Nephron (organoid): ENCODE measurements at regions not wholly inside any gene's neighbourhood (a gene's known extent, or its start where the extent isn't known, plus 50 kb on each side); places are given as distances from the start of the nearest gene placed in this dataset.
A peak's percentile ranks its signal among the peaks of the same experiment; 100 is the strongest.

Experiments used
- H3K27ac Mint-ChIP-seq, 3 experiments: 2 replicates each; pipeline ENCODE4 v1.8.0; 2020; ENCODE audit warnings: mixed read lengths in 3 of 3, mild to moderate bottlenecking in 2 of 3, moderate library complexity in 1 of 3
- H3K27me3 Mint-ChIP-seq: 2 replicates; pipeline ENCODE4 v1.8.0; 2021; ENCODE audit warnings: low read depth, mild to moderate bottlenecking, moderate library complexity, mixed read lengths
- H3K36me3 Mint-ChIP-seq: 2 replicates; pipeline ENCODE4 v1.8.0; 2020; ENCODE audit warnings: low read depth, mixed read lengths
- H3K4me1 Mint-ChIP-seq: 2 replicates; pipeline ENCODE4 v1.8.0; 2020; ENCODE audit warnings: mixed read lengths
- H3K4me3 Mint-ChIP-seq, 3 experiments: 2 replicates each; pipeline ENCODE4 v1.8.0; 2020; ENCODE audit warnings: mild to moderate bottlenecking in 3 of 3, mixed read lengths in 3 of 3, moderate library complexity in 2 of 3
- H3K9me3 Mint-ChIP-seq: 2 replicates; pipeline ENCODE4 v1.8.0; 2020; ENCODE audit warnings: mixed read lengths
- CTCF ChIP-seq, 3 experiments: fragments of 200-600 bp; sonication (generic); IDR thresholded peaks; one replicate each; pipeline ENCODE4 v1.5.0; 2021; ENCODE audit warnings: antibody characterized with exemption in 3 of 3; ENCODE audit not compliant: unreplicated experiment in 3 of 3

GRCh38 chr20:59403962-59404314 is 103.5 kb downstream of the EDN3 start:
- peak in 1 of 3 experiments; percentile 50 for TF ChIP-seq CTCF (IDR thresholded peaks at IDR 0.05; ENCODE audit: unreplicated experiment in 3 of 3)
- Mint-ChIP-seq H3K27ac (no peak overlapping the region), H3K27me3 (peaks cover 25% of the 10 kb centered on the region), H3K36me3 (no peaks in the 10 kb centered on the region), H3K4me1 (peaks cover 21% of the 10 kb centered on the region), H3K9me3 (peaks cover 2% of the 10 kb centered on the region), H3K4me3 (peak overlapping the region; percentile 63 to 69 (median 65))

- H3K27me3 Mint-ChIP-seq: peaks cover 27% of the 10 kb centered on the region
- peak overlapping the region in 1 of 3 experiments; percentile 13 for H3K4me3 Mint-ChIP-seq
- peak overlapping the region in 1 of 3 experiments; percentile 48 for H3K27ac Mint-ChIP-seq
- H3K9me3 Mint-ChIP-seq: peaks cover 3% of the 10 kb centered on the region
- peaks cover 21% of the 10 kb centered on the region for H3K4me1 Mint-ChIP-seq
- no peak for TF ChIP-seq CTCF (IDR thresholded peaks at IDR 0.05; ENCODE audit: unreplicated experiment in 3 of 3)
- H3K36me3 Mint-ChIP-seq: no peaks in the 10 kb centered on the region
Observed at GRCh38 chr20:59404749-59405148, 104.3 kb downstream of the EDN3 start.

GRCh38 chr20:59405226-59406200 is 105.1 kb downstream of the EDN3 start:
- peaks cover 3% of the 10 kb centered on the region for H3K9me3 Mint-ChIP-seq
- H3K4me3 Mint-ChIP-seq: peak overlapping the region; percentile 11 to 38 (median 13)
- no peaks in the 10 kb centered on the region for H3K36me3 Mint-ChIP-seq
- TF ChIP-seq CTCF (IDR thresholded peaks at IDR 0.05; ENCODE audit: unreplicated experiment in 3 of 3): no peak
- peak overlapping the region in 2 of 3 experiments; percentile 48 to 54 for H3K27ac Mint-ChIP-seq
- H3K4me1 Mint-ChIP-seq: peaks cover 21% of the 10 kb centered on the region
- H3K27me3 Mint-ChIP-seq: peaks cover 33% of the 10 kb centered on the region

- H3K9me3 Mint-ChIP-seq: peaks cover 3% of the 10 kb centered on the region
- no peak overlapping the region for H3K4me3 Mint-ChIP-seq
Observed at GRCh38 chr20:59406446-59406845, 106.0 kb downstream of the EDN3 start.

GRCh38 chr20:59411170-59411569 is 110.8 kb downstream of the EDN3 start:
- Mint-ChIP-seq H3K4me3 (no peak overlapping the region), H3K27ac (no peak overlapping the region), H3K36me3 (no peaks in the 10 kb centered on the region), H3K4me1 (peaks cover 27% of the 10 kb centered on the region), H3K9me3 (peaks cover 3% of the 10 kb centered on the region), H3K27me3 (peaks cover 35% of the 10 kb centered on the region)
- no peak for TF ChIP-seq CTCF (IDR thresholded peaks at IDR 0.05; ENCODE audit: unreplicated experiment in 3 of 3)

More at GRCh38 chr20:59406446-59406845, 106.0 kb downstream of the EDN3 start:
- TF ChIP-seq CTCF (IDR thresholded peaks at IDR 0.05; ENCODE audit: unreplicated experiment in 3 of 3): no peak
- Mint-ChIP-seq H3K4me1 (peaks cover 26% of the 10 kb centered on the region), H3K27ac (no peak overlapping the region), H3K27me3 (peaks cover 37% of the 10 kb centered on the region), H3K36me3 (no peaks in the 10 kb centered on the region)
